GM18909 (cell line): ENCODE measurements at regions not wholly inside any gene's neighbourhood (a gene's known extent, or its start where the extent isn't known, plus 50 kb on each side); places are given as distances from the start of the nearest gene placed in this dataset.
"Not testable (repeated sequence)": the region's sequence is repeated elsewhere in the genome, so short reads cannot be mapped to it uniquely, and the experiment has no call there.

Source experiments
- ATAC-seq: cut with Tn5 transposase; IDR thresholded peaks from one replicate; pipeline ENCODE4 v1.9.1; 2021; ENCODE audit warnings: mild to moderate bottlenecking; ENCODE audit not compliant: unreplicated experiment, poor library complexity

- no peak for ATAC-seq
Observed at GRCh38 chr3:118671192-118671591, 363.5 kb downstream of the IGSF11 start.

GRCh38 chr3:118675305-118675704 lies 359.3 kb downstream of the IGSF11 start:
- ATAC-seq, result no peak

DNA sequence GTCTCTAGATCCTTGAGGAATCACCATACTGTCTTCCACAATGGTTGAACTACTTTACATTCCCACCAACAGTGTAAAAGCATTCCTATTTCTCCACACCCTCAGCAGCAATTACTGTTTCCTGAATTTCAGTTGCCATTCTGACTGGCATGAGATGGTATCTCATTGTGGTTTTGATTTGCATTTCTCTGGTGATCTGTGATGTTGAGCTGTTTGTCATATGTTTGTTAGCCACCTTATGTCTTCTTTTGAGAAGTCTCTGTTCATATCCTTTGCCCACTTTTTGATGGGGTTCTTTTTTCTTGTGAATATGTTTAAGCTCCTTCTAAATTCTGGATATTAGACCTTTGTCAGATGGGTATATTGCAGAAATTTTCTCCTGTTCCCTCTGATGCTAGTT lies 356.0 kb downstream of the IGSF11 start:
- not testable (repeated sequence) for ATAC-seq

DNA sequence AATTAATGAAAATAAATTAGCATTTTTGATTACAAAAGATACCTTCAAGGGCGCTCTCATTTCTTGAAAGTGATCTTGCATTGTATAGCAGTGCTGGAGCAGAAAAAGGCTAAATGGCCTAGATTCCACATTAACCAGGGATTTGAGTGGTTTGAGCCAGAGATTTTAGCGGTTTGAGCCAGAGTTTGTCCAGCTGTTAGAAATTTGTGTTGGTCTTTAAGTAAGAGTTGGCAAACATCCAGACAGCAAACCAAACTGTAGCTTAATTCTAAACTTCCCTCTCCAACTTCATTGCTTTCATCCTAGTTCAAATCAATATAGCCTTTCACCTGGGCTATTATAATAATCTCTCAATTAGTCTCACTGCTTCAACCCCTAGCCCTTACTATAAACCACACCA lies 351.7 kb downstream of the IGSF11 start:
- ATAC-seq, result no peak

GRCh38 chr3:118683636-118684035 lies 351.0 kb downstream of the IGSF11 start:
- ATAC-seq, result no peak

- no peak for ATAC-seq
Observed at GRCh38 chr3:118688396-118688884, 346.2 kb downstream of the IGSF11 start.

GRCh38 chr3:118692416-118692815 lies 342.2 kb downstream of the IGSF11 start:
- ATAC-seq, result no peak

DNA sequence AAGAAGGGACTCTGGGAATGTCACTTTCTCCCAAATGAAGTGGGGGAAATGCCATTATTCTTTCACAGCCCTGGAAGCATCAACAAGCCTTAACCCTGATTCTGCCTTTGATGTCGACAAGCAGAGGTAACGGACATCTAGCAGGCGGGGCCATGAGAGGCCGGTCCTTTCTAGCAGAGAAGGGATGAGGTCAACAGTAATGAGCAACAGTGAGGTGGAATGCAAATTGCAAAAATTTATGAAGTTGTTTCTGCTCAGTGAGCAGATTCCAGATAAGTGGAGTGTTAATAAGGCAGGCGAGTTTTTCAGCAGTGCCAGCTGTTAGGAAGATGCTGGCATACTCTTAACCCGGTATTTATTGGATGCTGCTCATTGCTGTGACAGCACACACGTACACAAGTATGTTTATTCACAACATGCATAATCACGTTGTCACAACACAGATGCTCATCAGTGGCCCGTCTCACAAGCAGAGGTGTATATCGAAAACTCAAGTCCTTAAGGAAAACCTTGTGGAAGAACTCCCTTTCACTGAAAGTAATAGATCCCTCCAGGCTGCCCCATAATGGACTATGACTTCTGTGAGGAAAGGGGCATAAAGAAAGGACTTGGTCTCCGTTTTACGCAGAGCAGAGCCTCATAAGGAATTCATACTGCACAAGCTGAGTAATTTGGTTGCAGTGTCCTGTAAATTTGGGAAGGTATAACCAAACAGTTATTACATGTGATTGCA lies 329.0 kb downstream of the IGSF11 start:
- no peak for ATAC-seq

- no peak for ATAC-seq
Observed at GRCh38 chr3:118707991-118708390, 326.7 kb downstream of the IGSF11 start.

- no peak for ATAC-seq
Observed at GRCh38 chr3:118710532-118710931, 324.1 kb downstream of the IGSF11 start.

DNA sequence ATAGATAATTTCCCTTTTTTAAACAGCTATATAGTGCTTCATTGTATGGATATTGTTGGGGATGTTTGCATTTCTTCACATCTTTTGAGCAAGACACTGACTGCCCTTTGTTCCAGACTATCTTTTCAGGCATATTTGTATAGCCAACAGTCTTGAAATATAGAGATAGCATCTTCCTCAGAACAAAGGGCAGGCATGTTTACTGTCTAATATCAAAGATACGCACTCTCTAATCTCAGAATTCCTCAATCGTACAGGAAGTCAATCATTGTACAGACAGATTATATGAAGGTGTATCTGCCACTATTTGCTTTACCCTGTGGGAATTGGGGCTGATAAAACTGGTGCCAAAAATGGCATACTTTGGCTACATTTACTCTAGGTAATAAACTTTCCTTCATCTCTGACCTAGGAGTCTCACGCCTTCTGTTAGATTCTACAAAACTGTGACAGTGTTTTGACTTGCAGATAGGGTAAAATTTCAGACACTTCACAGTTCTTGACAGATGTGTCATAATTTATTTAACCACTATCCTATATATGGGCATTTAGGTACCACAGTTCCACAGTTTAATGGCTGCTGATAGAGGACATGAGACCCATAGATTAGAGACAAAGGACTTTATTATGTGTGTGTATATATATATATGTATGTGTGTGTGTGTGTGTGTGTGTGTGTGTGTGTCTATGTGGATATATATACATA lies 321.0 kb downstream of the IGSF11 start:
- no peak for ATAC-seq

DNA sequence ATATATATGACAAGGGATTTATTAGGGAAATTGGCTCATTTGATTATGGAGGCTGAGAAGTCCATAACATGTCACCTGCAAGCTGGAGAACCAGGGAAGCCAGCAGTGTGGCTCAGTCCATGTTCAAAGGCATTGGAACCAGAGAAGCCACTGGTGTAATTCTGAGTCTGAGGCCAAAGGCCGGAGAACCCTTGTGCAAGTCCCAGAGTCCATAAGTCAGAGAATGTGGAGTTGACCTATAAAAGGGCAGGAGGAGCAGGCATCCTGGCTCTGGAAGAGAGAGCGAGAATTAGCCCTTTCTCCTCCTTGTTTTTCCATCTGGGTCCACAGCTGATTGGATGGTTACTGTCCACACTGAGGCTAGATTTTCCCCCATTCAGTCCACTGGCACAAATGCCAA lies 319.8 kb downstream of the IGSF11 start:
- ATAC-seq, result no peak

DNA sequence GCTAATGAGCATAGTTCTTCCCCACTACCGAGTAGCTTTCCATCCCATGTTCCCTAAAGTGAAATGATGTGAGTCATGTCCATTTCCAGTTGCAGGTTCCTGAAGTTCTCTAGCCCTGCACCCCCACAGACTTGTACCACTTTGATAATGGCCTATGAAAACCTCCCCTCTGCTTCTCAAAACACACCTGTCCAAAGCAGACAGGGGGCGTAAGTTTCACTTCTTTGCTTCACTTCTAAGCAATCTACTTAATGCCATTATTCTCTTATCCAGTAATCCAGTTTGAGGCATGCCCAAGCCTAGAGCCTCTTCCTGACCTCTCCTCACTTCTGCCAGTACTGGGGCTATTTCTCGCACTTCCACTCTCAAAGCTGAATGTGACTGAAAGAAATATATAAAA lies 305.1 kb downstream of the IGSF11 start:
- no peak for ATAC-seq

- ATAC-seq, result no peak
Observed at GRCh38 chr3:118734664-118735063, 300.0 kb downstream of the IGSF11 start.

GRCh38 chr3:118736107-118736506 lies 298.5 kb downstream of the IGSF11 start:
- ATAC-seq, result no peak

GRCh38 chr3:118740722-118741290 lies 293.8 kb downstream of the IGSF11 start:
- ATAC-seq, result no peak

DNA sequence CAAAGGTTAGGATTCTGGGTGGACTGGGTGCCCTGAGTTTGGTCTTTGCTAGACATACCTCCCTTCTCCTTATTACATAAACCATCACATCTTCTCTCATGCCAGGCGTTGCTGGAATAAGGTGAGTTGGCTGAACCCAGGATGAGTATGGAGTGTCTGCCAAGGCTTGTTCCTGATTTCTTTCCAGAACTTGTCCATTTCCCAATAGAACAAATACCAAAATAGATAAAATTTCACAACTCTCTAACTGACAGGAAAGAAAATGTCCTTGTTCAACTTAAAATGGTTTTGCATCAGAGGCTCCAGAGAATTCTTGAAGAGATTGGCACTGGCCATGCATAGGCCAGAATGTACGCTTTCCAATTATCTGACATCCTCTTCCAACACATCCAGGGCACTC lies 291.9 kb downstream of the IGSF11 start:
- ATAC-seq, result no peak

DNA sequence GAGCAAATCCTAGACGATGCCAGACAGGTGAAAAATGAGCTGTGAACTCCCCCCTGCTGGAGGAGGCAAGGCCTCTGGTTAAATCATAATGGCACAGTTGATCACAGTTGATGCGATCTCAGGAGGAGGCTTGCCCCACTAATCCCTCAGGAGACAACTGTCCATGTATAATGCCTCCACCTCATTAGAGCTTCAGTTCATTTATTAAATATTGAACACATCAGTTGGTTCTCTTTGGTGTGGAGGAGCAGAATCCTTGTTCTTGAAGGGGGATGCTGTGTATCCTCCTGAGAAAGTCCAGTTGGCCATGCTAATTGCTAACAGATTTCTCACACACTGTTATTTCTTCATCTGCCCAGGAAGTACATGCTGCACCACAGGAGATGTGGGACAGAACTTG lies 290.5 kb downstream of the IGSF11 start:
- no peak for ATAC-seq

DNA sequence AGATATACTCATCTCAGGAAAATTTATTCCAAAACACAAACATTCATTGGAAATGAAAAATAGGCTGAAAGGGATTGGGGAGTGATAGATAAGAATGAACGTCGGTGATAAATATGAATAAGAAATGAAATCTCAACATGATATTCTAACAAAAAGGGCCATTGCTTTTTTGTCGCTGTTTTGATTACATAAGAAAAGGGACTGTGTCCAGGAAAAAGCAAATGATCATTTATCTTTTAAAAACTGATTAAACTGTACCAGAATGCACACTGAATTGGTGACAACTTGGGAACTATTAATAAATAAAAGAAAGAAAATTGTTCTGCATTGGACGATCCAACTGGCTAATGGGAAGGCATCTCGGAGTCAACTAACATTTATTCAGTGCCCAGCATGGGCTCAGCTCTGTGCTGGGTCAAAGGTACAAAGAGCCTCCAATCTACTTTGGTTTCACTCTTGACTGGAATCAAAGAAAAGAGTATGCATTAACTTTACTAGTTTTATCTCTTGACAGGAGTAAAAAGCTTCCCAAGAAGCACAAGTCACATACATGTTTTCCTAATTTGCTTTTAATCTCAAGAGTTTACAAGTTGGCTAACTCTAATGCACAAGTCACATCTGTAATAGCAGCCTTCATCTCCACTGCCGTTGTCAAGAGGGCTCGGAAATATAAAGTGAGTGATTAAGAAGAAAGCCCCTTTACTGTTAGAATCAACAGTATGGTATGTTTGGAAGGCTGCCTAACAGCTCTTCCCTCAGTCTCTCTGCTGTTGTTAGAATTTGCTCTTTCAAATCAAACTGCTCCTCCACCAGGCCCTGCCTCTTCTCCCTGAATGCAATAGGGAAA lies 280.0 kb downstream of the IGSF11 start:
- no peak for ATAC-seq

- no peak for ATAC-seq
Observed at GRCh38 chr3:118755253-118755801, 279.3 kb downstream of the IGSF11 start.
